MCF 10A (cell line): ENCODE measurements at regions not wholly inside any gene's neighbourhood (a gene's known extent, or its start where the extent isn't known, plus 50 kb on each side); places are given as distances from the start of the nearest gene placed in this dataset.
"Not testable (repeated sequence)": the region's sequence is repeated elsewhere in the genome, so short reads cannot be mapped to it uniquely, and the experiment has no call there.

Experiments
- BruUV-seq: library from RNA; stranded (reverse); fragments of 400-500 nt; replicated peaks from 2 replicates; lab custom pipeline; 2021; lab: Mats Ljungman, UMichigan
- CTCF ChIA-PET: fragments of 300-600 bp; sonication (Branson Sonifier 250); formaldehyde crosslinking; extraction: SDS; loops from one replicate; lab custom pipeline; 2021; ENCODE audit warnings: antibody characterized with exemption, inconsistent platforms; lab: Yijun Ruan, JAX
- POLR2A ChIA-PET: fragments of 300-600, 350-650 bp; sonication (Branson Sonifier 250); formaldehyde crosslinking; extraction: SDS; loops from one replicate; lab custom pipeline; 2020; ENCODE audit warnings: antibody characterized with exemption, inconsistent platforms; lab: Yijun Ruan, JAX
- DNase-seq: peaks from one replicate; pipeline ENCODE4 v3.0.0-alpha.2; 2018; ENCODE audit not compliant: unreplicated experiment
- H3K27ac Mint-ChIP-seq: one replicate; pipeline ENCODE4 v1.8.0; 2022; ENCODE audit warnings: mild to moderate bottlenecking, low read depth, mixed read lengths; ENCODE audit not compliant: unreplicated experiment
- H3K27me3 Mint-ChIP-seq: one replicate; pipeline ENCODE4 v1.8.0; 2022; ENCODE audit warnings: mixed read lengths; ENCODE audit not compliant: insufficient read depth, unreplicated experiment
- H3K36me3 Mint-ChIP-seq: one replicate; pipeline ENCODE4 v1.8.0; 2022; ENCODE audit warnings: mild to moderate bottlenecking, moderate library complexity, mixed read lengths; ENCODE audit not compliant: insufficient read depth, unreplicated experiment
- H3K4me1 Mint-ChIP-seq: one replicate; pipeline ENCODE4 v1.8.0; 2022; ENCODE audit warnings: mixed read lengths; ENCODE audit not compliant: insufficient read depth, unreplicated experiment
- H3K4me3 Mint-ChIP-seq: one replicate; pipeline ENCODE4 v1.8.0; 2022; ENCODE audit warnings: mild to moderate bottlenecking, moderate library complexity, mixed read lengths; ENCODE audit not compliant: unreplicated experiment
- H3K9me3 Mint-ChIP-seq: one replicate; pipeline ENCODE4 v1.8.0; 2022; ENCODE audit warnings: mixed read lengths; ENCODE audit not compliant: unreplicated experiment
- intact Hi-C: fragments of 100-400 bp; cut with micrococcal nuclease; formaldehyde crosslinking; loops from 2 replicates; pipeline ENCODE4 v1.14.1; 2022
- TF ChIP-seq, protein P1 (sequence below): fragments of 200-600 bp; IDR thresholded peaks from one replicate; pipeline ENCODE4 v1.8.0; 2022; ENCODE audit warnings: antibody characterized with exemption, mild to moderate bottlenecking; ENCODE audit not compliant: unreplicated experiment

DNA sequence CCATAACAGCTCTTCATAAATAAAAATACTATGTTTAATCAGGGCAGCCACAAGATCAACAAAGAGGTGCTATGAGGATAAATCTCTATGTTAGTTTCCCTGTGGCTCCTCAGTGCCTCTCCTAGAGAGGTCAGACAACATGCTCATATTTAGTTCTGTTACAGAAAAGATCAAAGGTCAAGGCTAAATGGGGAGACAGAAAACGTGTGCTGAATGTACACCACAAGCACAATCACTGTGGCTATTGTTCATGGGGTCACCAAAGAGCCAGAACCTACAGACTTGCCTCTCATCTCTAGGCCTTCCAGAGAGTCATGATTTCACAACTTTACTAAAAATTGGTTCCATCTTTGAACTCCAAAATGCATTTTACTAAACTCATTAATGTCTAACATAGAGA lies 409.8 kb downstream of the HACE1 start:
- TF ChIP-seq, protein P1, sequence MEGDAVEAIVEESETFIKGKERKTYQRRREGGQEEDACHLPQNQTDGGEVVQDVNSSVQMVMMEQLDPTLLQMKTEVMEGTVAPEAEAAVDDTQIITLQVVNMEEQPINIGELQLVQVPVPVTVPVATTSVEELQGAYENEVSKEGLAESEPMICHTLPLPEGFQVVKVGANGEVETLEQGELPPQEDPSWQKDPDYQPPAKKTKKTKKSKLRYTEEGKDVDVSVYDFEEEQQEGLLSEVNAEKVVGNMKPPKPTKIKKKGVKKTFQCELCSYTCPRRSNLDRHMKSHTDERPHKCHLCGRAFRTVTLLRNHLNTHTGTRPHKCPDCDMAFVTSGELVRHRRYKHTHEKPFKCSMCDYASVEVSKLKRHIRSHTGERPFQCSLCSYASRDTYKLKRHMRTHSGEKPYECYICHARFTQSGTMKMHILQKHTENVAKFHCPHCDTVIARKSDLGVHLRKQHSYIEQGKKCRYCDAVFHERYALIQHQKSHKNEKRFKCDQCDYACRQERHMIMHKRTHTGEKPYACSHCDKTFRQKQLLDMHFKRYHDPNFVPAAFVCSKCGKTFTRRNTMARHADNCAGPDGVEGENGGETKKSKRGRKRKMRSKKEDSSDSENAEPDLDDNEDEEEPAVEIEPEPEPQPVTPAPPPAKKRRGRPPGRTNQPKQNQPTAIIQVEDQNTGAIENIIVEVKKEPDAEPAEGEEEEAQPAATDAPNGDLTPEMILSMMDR, result no peak
- no peak for DNase-seq
- Mint-ChIP-seq H3K27ac (no peak overlapping the region), H3K27me3 (no peaks in the 10 kb centered on the region), H3K9me3 (no peaks in the 10 kb centered on the region), H3K4me3 (no peak overlapping the region), H3K4me1 (no peaks in the 10 kb centered on the region), H3K36me3 (no peaks in the 10 kb centered on the region)
- BruUV-seq, result no TSS peak
- intact Hi-C loops, result no loop called here
- POLR2A ChIA-PET, result interaction anchor here (0.6 kb wide), 1 partner anchor 201 kb away, joined by 3 read pairs; no protein-coding TSS in a partner anchor
- CTCF ChIA-PET, result no interaction called here

DNA sequence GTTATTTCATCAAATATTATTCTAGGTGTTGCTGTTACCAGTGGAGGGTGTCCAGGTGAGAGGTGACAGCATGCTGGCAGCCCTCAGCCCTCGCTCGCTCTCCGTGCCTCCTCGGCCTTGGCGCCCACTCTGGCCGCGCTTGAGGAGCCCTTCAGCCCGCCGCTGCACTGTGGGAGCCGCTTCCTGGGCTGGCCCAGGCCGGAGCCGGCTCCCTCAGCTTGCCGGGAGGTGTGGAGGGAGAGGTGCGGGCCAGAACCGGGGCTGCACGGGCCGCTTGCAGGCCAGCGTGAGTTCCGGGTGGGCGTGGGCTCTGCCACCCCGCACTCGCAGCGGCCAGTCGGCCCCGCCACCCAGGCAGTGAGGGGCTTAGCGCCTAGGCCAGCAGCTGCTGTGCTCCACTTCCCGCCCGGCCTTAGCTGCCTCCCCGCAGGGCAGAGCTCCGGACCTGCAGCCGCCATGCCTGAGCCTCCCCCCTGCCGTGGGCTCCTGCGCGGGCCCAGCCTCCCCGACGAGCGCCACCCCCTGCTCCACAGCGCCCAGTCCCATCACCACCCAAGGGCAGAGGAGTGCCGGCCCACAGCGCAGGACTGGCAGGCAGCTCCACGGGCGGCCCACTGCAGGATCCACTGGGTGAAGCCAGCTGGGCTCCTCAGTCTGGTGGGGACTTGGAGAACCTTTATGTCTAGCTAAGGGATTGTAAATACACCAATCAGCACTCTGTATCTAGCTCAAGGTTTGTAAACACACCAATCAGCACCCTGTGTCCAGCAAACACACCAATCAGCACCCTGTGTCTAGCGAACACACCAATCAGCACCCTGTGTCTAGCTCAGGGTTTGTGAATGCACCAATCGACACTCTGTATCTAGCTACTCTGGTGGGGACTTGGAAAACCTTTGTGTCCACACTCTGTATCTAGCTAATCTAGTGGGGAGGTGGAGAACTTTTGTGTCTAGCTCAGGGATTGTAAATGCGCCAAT lies 413.3 kb downstream of the HACE1 start:
- BruUV-seq, H3K4me1 Mint-ChIP-seq, H3K27me3 Mint-ChIP-seq, intact Hi-C loops, H3K9me3 Mint-ChIP-seq, H3K4me3 Mint-ChIP-seq, DNase-seq, H3K36me3 Mint-ChIP-seq, H3K27ac Mint-ChIP-seq, CTCF ChIA-PET, POLR2A ChIA-PET: not testable (repeated sequence)

DNA sequence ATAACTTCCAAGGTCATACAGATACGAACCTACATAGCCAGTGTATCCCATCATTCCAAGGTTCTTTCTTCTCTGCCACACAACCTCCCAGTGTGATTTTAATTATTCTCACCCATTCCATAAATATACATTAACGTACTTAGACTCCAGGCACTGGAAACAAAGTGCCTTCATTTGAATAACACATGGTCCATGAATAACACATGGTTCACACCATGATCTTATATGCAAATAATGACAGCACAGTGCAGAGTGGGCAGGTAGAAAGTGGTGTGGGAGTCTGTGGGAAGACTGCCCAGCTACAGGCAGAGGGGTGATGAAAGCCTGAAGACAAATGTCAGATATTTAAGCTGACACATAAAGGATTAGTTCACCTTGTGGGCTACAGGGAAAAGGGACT lies 425.2 kb downstream of the HACE1 start:
- Mint-ChIP-seq H3K9me3 (peaks cover 5% of the 10 kb centered on the region), H3K27ac (no peak overlapping the region), H3K4me3 (no peak overlapping the region), H3K4me1 (no peaks in the 10 kb centered on the region), H3K36me3 (no peaks in the 10 kb centered on the region), H3K27me3 (no peaks in the 10 kb centered on the region)
- intact Hi-C loops, result no loop called here
- ChIA-PET POLR2A (no interaction called here), CTCF (no interaction called here)
- no peak for DNase-seq
- TF ChIP-seq, protein P1, result no peak
- no TSS peak for BruUV-seq

DNA sequence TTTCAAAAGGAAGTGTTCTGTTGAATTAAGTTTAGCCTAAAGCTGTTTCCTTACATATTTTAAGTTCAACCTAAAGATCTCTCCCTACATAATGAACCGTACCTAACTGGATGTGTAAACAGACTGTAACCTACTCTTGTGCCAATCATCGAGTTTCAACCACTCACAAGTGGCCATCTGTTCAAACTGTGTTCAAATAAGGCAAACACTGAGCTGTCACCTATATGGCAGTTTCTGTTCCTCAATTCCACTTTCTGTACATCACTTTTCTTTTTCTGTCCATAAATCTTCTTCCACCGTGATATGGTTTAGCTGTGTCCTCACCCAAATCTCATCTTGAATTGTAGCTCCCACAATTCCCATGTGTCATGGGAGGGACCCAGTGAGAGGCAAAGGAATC lies 428.6 kb downstream of the HACE1 start:
- Mint-ChIP-seq H3K9me3 (peaks cover 8% of the 10 kb centered on the region), H3K36me3 (no peaks in the 10 kb centered on the region), H3K27me3 (no peaks in the 10 kb centered on the region), H3K4me3 (no peak overlapping the region), H3K4me1 (no peaks in the 10 kb centered on the region), H3K27ac (no peak overlapping the region)
- ChIA-PET POLR2A (no interaction called here), CTCF (no interaction called here)
- TF ChIP-seq, protein P1, result no peak
- no TSS peak for BruUV-seq
- intact Hi-C loops, result no loop called here
- DNase-seq, result no peak
